ENCODE measurements at regions not wholly inside any gene's neighbourhood (a gene's known extent, or its start where the extent isn't known, plus 50 kb on each side); places are given as distances from the start of the nearest gene placed in this dataset.

GRCh38 chr22:19648419-19648929 is 65.8 kb upstream of the SEPTIN5 start:
- TF ChIP-seq POLR2A (IDR thresholded peaks at IDR 0.05; ENCODE audit: low read depth, low read length): no peak
- TF ChIP-seq TAF1 (IDR thresholded peaks at IDR 0.05; ENCODE audit: borderline replicate concordance, low read depth, low read length): no peak
